A673 (cell line): ENCODE measurements at regions not wholly inside any gene's neighbourhood (a gene's known extent, or its start where the extent isn't known, plus 50 kb on each side); places are given as distances from the start of the nearest gene placed in this dataset.

Source experiments
- CTCF ChIP-seq: fragments of 300-800, 200-600 bp; sonication (generic); conservative IDR thresholded peaks from 2 replicates; pipeline ENCODE4 v1.5.1; 2017; ENCODE audit warnings: low read depth, mild to moderate bottlenecking, antibody characterized with exemption, low read length, moderate library complexity, mixed read lengths
- EZH2 ChIP-seq: fragments of 200-600 bp; sonication (generic); IDR thresholded peaks from 2 replicates; pipeline ENCODE4 v1.6.1; 2017; ENCODE audit warnings: borderline replicate concordance, low read depth, mild to moderate bottlenecking, mixed read lengths, antibody characterized with exemption, low read length; ENCODE audit not compliant: poor library complexity, severe bottlenecking

DNA sequence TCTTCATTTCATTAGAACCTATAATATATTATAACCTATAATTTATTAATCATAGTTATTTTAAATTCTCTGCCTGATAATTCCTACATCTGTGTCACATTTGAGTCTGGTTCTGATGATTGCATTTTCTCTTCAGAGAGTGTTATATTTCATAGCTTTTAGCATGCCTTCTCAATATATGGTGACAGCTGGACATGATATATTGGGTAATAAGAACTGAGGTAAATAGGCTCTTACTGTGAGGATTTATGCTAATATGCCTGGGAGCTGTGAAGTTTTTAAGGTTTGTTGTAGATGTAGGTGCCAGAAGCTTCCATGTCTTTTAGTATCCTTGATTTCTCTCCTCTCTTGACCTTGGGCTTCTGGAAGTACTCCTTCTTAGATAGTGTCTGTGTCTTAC is 325.9 kb upstream of the SEMA3D start:
- no peak for TF ChIP-seq CTCF
- TF ChIP-seq EZH2 = no peak
